ENCODE measurements at regions not wholly inside any gene's neighbourhood (a gene's known extent, or its start where the extent isn't known, plus 50 kb on each side); places are given as distances from the start of the nearest gene placed in this dataset.

DNA sequence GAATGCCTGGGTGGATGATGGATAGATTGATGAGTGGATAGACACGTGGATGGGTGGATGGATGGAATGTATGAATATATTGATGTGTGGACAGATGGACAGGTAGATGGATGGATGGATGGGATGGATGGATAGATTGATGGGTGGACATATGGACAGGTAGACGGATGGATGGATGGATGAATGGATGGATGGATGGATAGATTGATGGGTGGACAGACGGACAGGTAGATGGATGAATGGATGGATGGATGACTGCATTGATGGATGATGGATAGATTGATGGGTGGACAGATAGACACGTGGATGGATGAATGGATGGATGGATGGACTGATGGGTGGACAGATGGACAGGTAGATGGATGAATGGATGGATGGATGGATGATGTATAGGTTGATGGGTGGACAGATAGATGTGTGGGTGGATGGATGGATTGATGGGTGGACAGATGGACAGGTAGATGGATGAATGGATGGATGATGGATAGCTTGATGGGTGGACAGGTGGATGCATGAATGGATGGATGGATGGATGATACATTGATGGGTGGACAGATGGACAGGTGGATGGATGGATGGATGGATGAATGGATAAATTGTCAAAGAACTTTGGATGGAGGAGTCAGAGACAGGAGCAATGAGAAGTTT lies 171.4 kb upstream of the AFDN start:
- TF ChIP-seq, protein P1, sequence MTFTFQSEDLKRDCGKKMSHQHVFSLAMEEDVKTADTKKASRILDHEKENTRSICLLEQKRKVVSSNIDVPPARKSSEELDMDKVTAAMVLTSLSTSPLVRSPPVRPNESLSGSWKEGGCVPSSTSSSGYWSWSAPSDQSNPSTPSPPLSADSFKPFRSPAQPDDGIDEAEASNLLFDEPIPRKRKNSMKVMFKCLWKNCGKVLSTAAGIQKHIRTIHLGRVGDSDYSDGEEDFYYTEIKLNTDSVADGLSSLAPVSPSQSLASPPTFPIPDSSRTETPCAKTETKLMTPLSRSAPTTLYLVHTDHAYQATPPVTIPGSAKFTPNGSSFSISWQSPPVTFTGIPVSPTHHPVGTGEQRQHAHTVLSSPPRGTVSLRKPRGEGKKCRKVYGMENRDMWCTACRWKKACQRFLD (tag by site-specific recombination; IDR thresholded peaks at IDR 0.05): no peak
- TF ChIP-seq, protein P2, sequence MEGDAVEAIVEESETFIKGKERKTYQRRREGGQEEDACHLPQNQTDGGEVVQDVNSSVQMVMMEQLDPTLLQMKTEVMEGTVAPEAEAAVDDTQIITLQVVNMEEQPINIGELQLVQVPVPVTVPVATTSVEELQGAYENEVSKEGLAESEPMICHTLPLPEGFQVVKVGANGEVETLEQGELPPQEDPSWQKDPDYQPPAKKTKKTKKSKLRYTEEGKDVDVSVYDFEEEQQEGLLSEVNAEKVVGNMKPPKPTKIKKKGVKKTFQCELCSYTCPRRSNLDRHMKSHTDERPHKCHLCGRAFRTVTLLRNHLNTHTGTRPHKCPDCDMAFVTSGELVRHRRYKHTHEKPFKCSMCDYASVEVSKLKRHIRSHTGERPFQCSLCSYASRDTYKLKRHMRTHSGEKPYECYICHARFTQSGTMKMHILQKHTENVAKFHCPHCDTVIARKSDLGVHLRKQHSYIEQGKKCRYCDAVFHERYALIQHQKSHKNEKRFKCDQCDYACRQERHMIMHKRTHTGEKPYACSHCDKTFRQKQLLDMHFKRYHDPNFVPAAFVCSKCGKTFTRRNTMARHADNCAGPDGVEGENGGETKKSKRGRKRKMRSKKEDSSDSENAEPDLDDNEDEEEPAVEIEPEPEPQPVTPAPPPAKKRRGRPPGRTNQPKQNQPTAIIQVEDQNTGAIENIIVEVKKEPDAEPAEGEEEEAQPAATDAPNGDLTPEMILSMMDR (tag by site-specific recombination; IDR thresholded peaks at IDR 0.05): no peak
- TF ChIP-seq ZNF311 (tag by site-specific recombination; IDR thresholded peaks at IDR 0.05; ENCODE audit: borderline replicate concordance) (no peak), KLF10 (tag by site-specific recombination; IDR thresholded peaks at IDR 0.05) (no peak), ZNF510 (tag by site-specific recombination; IDR thresholded peaks at IDR 0.05; ENCODE audit: insufficient replicate concordance) (no peak), ZBTB17 (tag by site-specific recombination; IDR thresholded peaks at IDR 0.05) (peak; percentile 91), ZNF133 (tag by site-specific recombination; IDR thresholded peaks at IDR 0.05) (no peak), ZNF777 (tag by site-specific recombination; IDR thresholded peaks at IDR 0.05; ENCODE audit: borderline replicate concordance) (no peak), ZNF473 (tag by site-specific recombination; IDR thresholded peaks at IDR 0.05) (no peak), ZNF600 (tag by site-specific recombination; IDR thresholded peaks at IDR 0.05) (no peak), ZNF76 (tag by site-specific recombination; IDR thresholded peaks at IDR 0.05; ENCODE audit: borderline replicate concordance, low read depth) (no peak)
